ENCODE measurements at regions not wholly inside any gene's neighbourhood (a gene's known extent, or its start where the extent isn't known, plus 50 kb on each side); places are given as distances from the start of the nearest gene placed in this dataset.
"Not testable (repeated sequence)": the region's sequence is repeated elsewhere in the genome, so short reads cannot be mapped to it uniquely, and the experiment has no call there.

GRCh38 chr2:60356346-60356745, 197.1 kb downstream of the BCL11A start:
- DNase-seq (ENCODE audit: low read depth) = no peak

- DNase-seq (ENCODE audit: low read depth) = no peak
These were observed 197.6 kb downstream of the BCL11A start for GRCh38 chr2:60355849-60356261.

- DNase-seq (ENCODE audit: low read depth) = no peak
These were observed 198.7 kb downstream of the BCL11A start for GRCh38 chr2:60354713-60355112.

GRCh38 chr2:60353863-60354262, 199.6 kb downstream of the BCL11A start:
- no peak for DNase-seq (ENCODE audit: low read depth)

GRCh38 chr2:60353406-60353800, 200.1 kb downstream of the BCL11A start:
- no peak for DNase-seq (ENCODE audit: low read depth)

- no peak for DNase-seq (ENCODE audit: low read depth)
These were observed 200.7 kb downstream of the BCL11A start for GRCh38 chr2:60352491-60353405.

GRCh38 chr2:60351802-60352201, 201.7 kb downstream of the BCL11A start:
- no peak for DNase-seq (ENCODE audit: low read depth)

GRCh38 chr2:60351321-60351720, 202.1 kb downstream of the BCL11A start:
- DNase-seq (ENCODE audit: low read depth) = no peak

- no peak for DNase-seq (ENCODE audit: low read depth)
These were observed 202.7 kb downstream of the BCL11A start for GRCh38 chr2:60350791-60351190.

GRCh38 chr2:60347781-60348180, 205.7 kb downstream of the BCL11A start:
- DNase-seq (ENCODE audit: low read depth) = no peak

- DNase-seq (ENCODE audit: low read depth) = not testable (repeated sequence)
These were observed 211.0 kb downstream of the BCL11A start for GRCh38 chr2:60342491-60342890.

GRCh38 chr2:60341151-60341550, 212.3 kb downstream of the BCL11A start:
- no peak for DNase-seq (ENCODE audit: low read depth)

- no peak for DNase-seq (ENCODE audit: low read depth)
These were observed 214.2 kb downstream of the BCL11A start for GRCh38 chr2:60339286-60339685.

- DNase-seq (ENCODE audit: low read depth) = no peak
These were observed 216.3 kb downstream of the BCL11A start for GRCh38 chr2:60337142-60337497.

- no peak for DNase-seq (ENCODE audit: low read depth)
These were observed 216.9 kb downstream of the BCL11A start for GRCh38 chr2:60336442-60337141.

GRCh38 chr2:60335533-60336237, 217.8 kb downstream of the BCL11A start:
- DNase-seq (ENCODE audit: low read depth) = no peak

- no peak for DNase-seq (ENCODE audit: low read depth)
These were observed 218.8 kb downstream of the BCL11A start for GRCh38 chr2:60334610-60335009.

- DNase-seq (ENCODE audit: low read depth) = no peak
These were observed 220.2 kb downstream of the BCL11A start for GRCh38 chr2:60333264-60333663.

- DNase-seq (ENCODE audit: low read depth) = no peak
These were observed 222.2 kb downstream of the BCL11A start for GRCh38 chr2:60331115-60331809.

GRCh38 chr2:60329225-60329624, 224.2 kb downstream of the BCL11A start:
- DNase-seq (ENCODE audit: low read depth) = no peak

- DNase-seq (ENCODE audit: low read depth) = no peak
These were observed 228.9 kb downstream of the BCL11A start for GRCh38 chr2:60324536-60324935.

GRCh38 chr2:60321816-60322215, 231.6 kb downstream of the BCL11A start:
- no peak for DNase-seq (ENCODE audit: low read depth)

Measured in activated T-cell treated with anti-CD3 and anti-CD28 coated beads for 24 hours (primary cell).